K562 (cell line): ENCODE measurements at regions not wholly inside any gene's neighbourhood (a gene's known extent, or its start where the extent isn't known, plus 50 kb on each side); places are given as distances from the start of the nearest gene placed in this dataset.

Experiments used
- CTCF ChIP-seq, 3 experiments: IDR thresholded peaks in 2 of 3; conservative IDR thresholded peaks in 1 of 3; 2 replicates each; pipeline ENCODE4 v1.5.1; 2011 to 2012; ENCODE audit warnings: low read length in 3 of 3, mild to moderate bottlenecking in 3 of 3, control low read depth in 2 of 3, improper control_type of control experiment in 1 of 3, inconsistent platforms in 1 of 3, low read depth in 1 of 3, mixed read lengths in 1 of 3, moderate library complexity in 1 of 3; ENCODE audit not compliant: insufficient read depth in 2 of 3
- EGR1 ChIP-seq: fragments of 450-650 bp; conservative IDR thresholded peaks from 2 replicates; pipeline ENCODE4 v1.6.1; 2017; ENCODE audit warnings: mild to moderate bottlenecking
- FOXM1 ChIP-seq, 2 experiments: fragments of 450-650 bp in 1 of 2; sonication (generic) in 1 of 2; formaldehyde crosslinking in 1 of 2; IDR thresholded peaks; 2 replicates each; pipeline versions ENCODE4 v1.6.1 to v1.9.0; 2017 to 2022; ENCODE audit warnings: low read depth in 2 of 2, mild to moderate bottlenecking in 2 of 2, missing genetic modification reagents in 1 of 2, moderate library complexity in 1 of 2
- HSF4 ChIP-seq: fragments of 250-450 bp; sonication (Bioruptor Pico); IDR thresholded peaks from 2 replicates; pipeline ENCODE4 v2.1.2; 2022; ENCODE audit warnings: mild to moderate bottlenecking, moderate library complexity, borderline replicate concordance
- PRDM10 ChIP-seq: fragments of 450-650 bp; IDR thresholded peaks from 2 replicates; pipeline ENCODE4 v1.6.1; 2018; ENCODE audit not compliant: partially characterized antibody
- ZNF318 ChIP-seq, 2 experiments: fragments of 450-650 bp; IDR thresholded peaks; 2 replicates each; pipeline ENCODE4 v1.6.1; 2016; ENCODE audit warnings: mild to moderate bottlenecking in 2 of 2, borderline replicate concordance in 1 of 2, low read depth in 1 of 2, moderate library complexity in 1 of 2

DNA sequence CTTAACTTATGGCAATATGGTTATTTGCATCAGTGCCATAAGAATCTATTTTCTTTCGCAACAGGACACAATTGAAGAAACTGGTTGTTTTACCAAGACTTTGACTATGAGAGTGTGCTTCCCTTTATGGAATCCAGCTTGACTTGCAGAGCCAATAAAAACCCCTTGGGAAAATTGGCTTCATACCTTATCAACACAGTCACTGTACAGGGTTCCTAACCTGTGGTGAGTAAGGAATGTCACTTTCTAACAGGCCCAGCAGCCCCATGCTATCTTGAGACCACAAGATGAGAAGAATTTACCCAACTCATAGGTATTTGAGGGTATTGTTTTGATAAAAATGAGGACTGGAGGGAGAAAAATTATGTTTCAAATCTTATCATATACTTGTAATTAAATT, 418.5 kb upstream of the MAP2 start:
- TF ChIP-seq CTCF (IDR thresholded peaks at IDR 0.05 in 2 of 3, conservative IDR thresholded peaks at IDR 0.05 in 1 of 3; ENCODE audit: insufficient read depth in 2 of 3, low read depth in 1 of 3, low read length in 3 of 3): no peak
- no peak for TF ChIP-seq ZNF318 (IDR thresholded peaks at IDR 0.05; ENCODE audit: borderline replicate concordance in 1 of 2, low read depth in 1 of 2)
- no peak for TF ChIP-seq PRDM10
- TF ChIP-seq FOXM1 (IDR thresholded peaks at IDR 0.05; ENCODE audit: low read depth): no peak
- TF ChIP-seq FOXM1 (CRISPR knock-in tag; IDR thresholded peaks at IDR 0.05; ENCODE audit: low read depth): no peak
- no peak for TF ChIP-seq HSF4 (CRISPR knock-in tag)
- no peak for TF ChIP-seq EGR1
